WTC11 (cell line): ENCODE measurements at regions not wholly inside any gene's neighbourhood (a gene's known extent, or its start where the extent isn't known, plus 50 kb on each side); places are given as distances from the start of the nearest gene placed in this dataset.

Source experiments
- ATAC-seq: fragments of 200-7000 bp; cut with Tn5 transposase; 2 replicates; pipeline ENCODE4 v1.10.0; 2021; ENCODE audit warnings: mild to moderate bottlenecking, moderate library complexity
- CTCF ChIA-PET: fragments of 300-600 bp; sonication (Branson Sonifier 250); formaldehyde crosslinking; loops from one replicate; lab custom pipeline; 2021; ENCODE audit warnings: antibody characterized with exemption; lab: Charles Lee
- POLR2A ChIA-PET: fragments of 350-600 bp; sonication (Branson Sonifier 250); formaldehyde crosslinking; loops from one replicate; lab custom pipeline; 2021; ENCODE audit warnings: antibody characterized with exemption; lab: Charles Lee
- DNase-seq: peaks from one replicate; pipeline ENCODE4 v3.0.0; 2021; ENCODE audit warnings: low spot score
- H3K27ac Mint-ChIP-seq: 2 replicates; pipeline ENCODE4 v1.8.0; 2021; ENCODE audit warnings: mixed read lengths
- H3K27me3 Mint-ChIP-seq: 2 replicates; pipeline ENCODE4 v1.8.0; 2021; ENCODE audit warnings: low read depth, mild to moderate bottlenecking, moderate library complexity, mixed read lengths
- H3K36me3 Mint-ChIP-seq: 2 replicates; pipeline ENCODE4 v1.8.0; 2021; ENCODE audit warnings: mixed read lengths
- H3K4me1 Mint-ChIP-seq: 2 replicates; pipeline ENCODE4 v1.8.0; 2022; ENCODE audit warnings: mixed read lengths
- H3K4me3 Mint-ChIP-seq: 2 replicates; pipeline ENCODE4 v1.8.0; 2021; ENCODE audit warnings: mild to moderate bottlenecking, moderate library complexity, mixed read lengths
- H3K9me3 Mint-ChIP-seq: 2 replicates; pipeline ENCODE4 v1.8.0; 2021; ENCODE audit warnings: mixed read lengths
- AR ChIP-seq: fragments of 250-450 bp; sonication (Bioruptor Pico); IDR thresholded peaks from 2 replicates; pipeline ENCODE4 v1.9.0; 2021; ENCODE audit warnings: mild to moderate bottlenecking
- ATF3 ChIP-seq: sonication (generic); formaldehyde crosslinking; conservative IDR thresholded peaks from 2 replicates; pipeline ENCODE4 v1.8.1; 2022; ENCODE audit warnings: mild to moderate bottlenecking, missing genetic modification reagents
- CDX4 ChIP-seq: fragments of 250-450 bp; sonication (Bioruptor Pico); IDR thresholded peaks from 2 replicates; pipeline ENCODE4 v1.9.0; 2021; ENCODE audit warnings: moderate library complexity, mild to moderate bottlenecking, inconsistent platforms, borderline replicate concordance
- E2F5 ChIP-seq: sonication (generic); formaldehyde crosslinking; IDR thresholded peaks from 2 replicates; pipeline ENCODE4 v1.8.1; 2022; ENCODE audit warnings: mild to moderate bottlenecking, moderate library complexity, missing genetic modification reagents
- EMX1 ChIP-seq: fragments of 250-450 bp; sonication (Bioruptor Pico); IDR thresholded peaks from 2 replicates; pipeline ENCODE4 v1.8.0; 2021; ENCODE audit warnings: mild to moderate bottlenecking
- ETV6 ChIP-seq: sonication (generic); formaldehyde crosslinking; IDR thresholded peaks from 2 replicates; pipeline ENCODE4 v1.8.1; 2022; ENCODE audit warnings: mild to moderate bottlenecking, missing genetic modification reagents
- FOXK1 ChIP-seq: sonication (generic); formaldehyde crosslinking; IDR thresholded peaks from 2 replicates; pipeline ENCODE4 v1.8.0; 2022; ENCODE audit warnings: mild to moderate bottlenecking, moderate library complexity, missing genetic modification reagents
- GABPB1 ChIP-seq: sonication (generic); formaldehyde crosslinking; IDR thresholded peaks from 2 replicates; pipeline ENCODE4 v1.8.1; 2023; ENCODE audit warnings: mild to moderate bottlenecking, missing genetic modification reagents
- GTF2I ChIP-seq: fragments of 250-450 bp; sonication (Bioruptor Pico); conservative IDR thresholded peaks from 2 replicates; pipeline ENCODE4 v1.4.0; 2021; ENCODE audit warnings: mild to moderate bottlenecking
- IRF2 ChIP-seq: sonication (generic); formaldehyde crosslinking; IDR thresholded peaks from 2 replicates; pipeline ENCODE4 v1.8.0; 2022; ENCODE audit warnings: low read depth, missing genetic modification reagents, borderline replicate concordance
- MLX ChIP-seq: sonication (generic); formaldehyde crosslinking; IDR thresholded peaks from 2 replicates; pipeline ENCODE4 v1.8.1; 2023; ENCODE audit warnings: mild to moderate bottlenecking, missing genetic modification reagents, moderate library complexity
- MYBL2 ChIP-seq: sonication (generic); formaldehyde crosslinking; IDR thresholded peaks from 2 replicates; pipeline ENCODE4 v1.8.1; 2023; ENCODE audit warnings: mild to moderate bottlenecking, moderate library complexity, missing genetic modification reagents
- SMAD4 ChIP-seq: sonication (generic); formaldehyde crosslinking; IDR thresholded peaks from 2 replicates; pipeline ENCODE4 v1.8.0; 2022; ENCODE audit warnings: mild to moderate bottlenecking, missing genetic modification reagents
- SP1 ChIP-seq: sonication (generic); formaldehyde crosslinking; conservative IDR thresholded peaks from 2 replicates; pipeline ENCODE4 v1.8.1; 2022; ENCODE audit warnings: missing genetic modification reagents
- ZNF416 ChIP-seq: fragments of 250-450 bp; sonication (Bioruptor Pico); IDR thresholded peaks from 2 replicates; pipeline ENCODE4 v1.9.0; 2021; ENCODE audit warnings: mild to moderate bottlenecking, inconsistent platforms
- ZNF425 ChIP-seq: fragments of 250-450 bp; sonication (Bioruptor Pico); conservative IDR thresholded peaks from 2 replicates; pipeline ENCODE4 v1.9.0; 2021; ENCODE audit warnings: mild to moderate bottlenecking
- ZNF512 ChIP-seq: sonication (generic); formaldehyde crosslinking; IDR thresholded peaks from 2 replicates; pipeline ENCODE4 v1.8.1; 2022; ENCODE audit warnings: missing genetic modification reagents, borderline replicate concordance
- TF ChIP-seq, protein P1 (sequence below): sonication (generic); formaldehyde crosslinking; conservative IDR thresholded peaks from 2 replicates; pipeline ENCODE4 v1.8.1; 2023; ENCODE audit warnings: mild to moderate bottlenecking, low read depth, missing genetic modification reagents, moderate library complexity
- TF ChIP-seq, protein P2 (sequence below): sonication (generic); formaldehyde crosslinking; IDR thresholded peaks from 2 replicates; pipeline ENCODE4 v1.8.0; 2022; ENCODE audit warnings: mild to moderate bottlenecking, missing genetic modification reagents
- TF ChIP-seq, protein P3 (sequence below): sonication (generic); formaldehyde crosslinking; IDR thresholded peaks from 2 replicates; pipeline ENCODE4 v1.8.1; 2023; ENCODE audit warnings: mild to moderate bottlenecking, missing genetic modification reagents

GRCh38 chr16:61324044-61324443, 712.2 kb downstream of the CDH8 start:
- ATAC-seq (no peak), DNase-seq (no peak)
- no peak overlapping the region for H3K27ac Mint-ChIP-seq
- TF ChIP-seq CDX4 (CRISPR knock-in tag) (no peak), GTF2I (CRISPR knock-in tag) (no peak), ZNF512 (CRISPR knock-in tag) (no peak), MYBL2 (CRISPR knock-in tag) (no peak), ETV6 (CRISPR knock-in tag) (no peak), FOXK1 (CRISPR knock-in tag) (no peak), AR (CRISPR knock-in tag) (no peak), ZNF425 (no peak), EMX1 (no peak)
- TF ChIP-seq, protein P1, sequence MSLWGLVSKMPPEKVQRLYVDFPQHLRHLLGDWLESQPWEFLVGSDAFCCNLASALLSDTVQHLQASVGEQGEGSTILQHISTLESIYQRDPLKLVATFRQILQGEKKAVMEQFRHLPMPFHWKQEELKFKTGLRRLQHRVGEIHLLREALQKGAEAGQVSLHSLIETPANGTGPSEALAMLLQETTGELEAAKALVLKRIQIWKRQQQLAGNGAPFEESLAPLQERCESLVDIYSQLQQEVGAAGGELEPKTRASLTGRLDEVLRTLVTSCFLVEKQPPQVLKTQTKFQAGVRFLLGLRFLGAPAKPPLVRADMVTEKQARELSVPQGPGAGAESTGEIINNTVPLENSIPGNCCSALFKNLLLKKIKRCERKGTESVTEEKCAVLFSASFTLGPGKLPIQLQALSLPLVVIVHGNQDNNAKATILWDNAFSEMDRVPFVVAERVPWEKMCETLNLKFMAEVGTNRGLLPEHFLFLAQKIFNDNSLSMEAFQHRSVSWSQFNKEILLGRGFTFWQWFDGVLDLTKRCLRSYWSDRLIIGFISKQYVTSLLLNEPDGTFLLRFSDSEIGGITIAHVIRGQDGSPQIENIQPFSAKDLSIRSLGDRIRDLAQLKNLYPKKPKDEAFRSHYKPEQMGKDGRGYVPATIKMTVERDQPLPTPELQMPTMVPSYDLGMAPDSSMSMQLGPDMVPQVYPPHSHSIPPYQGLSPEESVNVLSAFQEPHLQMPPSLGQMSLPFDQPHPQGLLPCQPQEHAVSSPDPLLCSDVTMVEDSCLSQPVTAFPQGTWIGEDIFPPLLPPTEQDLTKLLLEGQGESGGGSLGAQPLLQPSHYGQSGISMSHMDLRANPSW: no peak
- TF ChIP-seq, protein P2, sequence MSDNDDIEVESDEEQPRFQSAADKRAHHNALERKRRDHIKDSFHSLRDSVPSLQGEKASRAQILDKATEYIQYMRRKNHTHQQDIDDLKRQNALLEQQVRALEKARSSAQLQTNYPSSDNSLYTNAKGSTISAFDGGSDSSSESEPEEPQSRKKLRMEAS: no peak
- H3K27me3 Mint-ChIP-seq: no peaks in the 10 kb centered on the region
- no peaks in the 10 kb centered on the region for H3K36me3 Mint-ChIP-seq
- POLR2A ChIA-PET: no interaction called here
- H3K4me3 Mint-ChIP-seq: no peak overlapping the region
- H3K9me3 Mint-ChIP-seq: peaks cover 3% of the 10 kb centered on the region; the same call in 1 of the 2 replicates
- H3K4me1 Mint-ChIP-seq: peaks cover 6% of the 10 kb centered on the region
- CTCF ChIA-PET: no interaction called here

DNA sequence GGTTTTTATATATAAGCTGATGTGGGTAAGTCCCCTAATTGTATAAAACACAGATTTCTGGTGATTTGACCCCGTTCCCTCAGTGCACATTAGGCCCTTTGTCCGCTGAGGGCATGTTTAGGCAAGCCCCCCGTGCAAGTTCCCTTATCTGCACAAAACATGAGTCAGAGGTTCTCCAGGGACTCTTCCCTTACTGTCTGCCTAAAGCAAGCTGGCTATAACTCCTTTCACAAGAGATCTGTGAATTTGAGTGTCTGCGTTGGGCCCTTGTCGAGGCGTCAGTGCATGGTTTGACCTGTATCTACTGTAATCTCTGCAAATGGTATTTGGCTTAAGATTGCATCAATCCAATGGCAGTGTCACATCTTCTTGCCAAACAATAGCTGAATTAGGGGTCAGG, 712.8 kb downstream of the CDH8 start:
- CTCF ChIA-PET: no interaction called here
- no peak for TF ChIP-seq MLX (CRISPR knock-in tag)
- no peak for TF ChIP-seq SMAD4 (CRISPR knock-in tag)
- TF ChIP-seq, protein P3, sequence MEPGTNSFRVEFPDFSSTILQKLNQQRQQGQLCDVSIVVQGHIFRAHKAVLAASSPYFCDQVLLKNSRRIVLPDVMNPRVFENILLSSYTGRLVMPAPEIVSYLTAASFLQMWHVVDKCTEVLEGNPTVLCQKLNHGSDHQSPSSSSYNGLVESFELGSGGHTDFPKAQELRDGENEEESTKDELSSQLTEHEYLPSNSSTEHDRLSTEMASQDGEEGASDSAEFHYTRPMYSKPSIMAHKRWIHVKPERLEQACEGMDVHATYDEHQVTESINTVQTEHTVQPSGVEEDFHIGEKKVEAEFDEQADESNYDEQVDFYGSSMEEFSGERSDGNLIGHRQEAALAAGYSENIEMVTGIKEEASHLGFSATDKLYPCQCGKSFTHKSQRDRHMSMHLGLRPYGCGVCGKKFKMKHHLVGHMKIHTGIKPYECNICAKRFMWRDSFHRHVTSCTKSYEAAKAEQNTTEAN: no peak
- no peak for TF ChIP-seq SP1 (CRISPR knock-in tag)
- no peak for TF ChIP-seq ATF3 (CRISPR knock-in tag)
- TF ChIP-seq IRF2 (CRISPR knock-in tag): no peak
- TF ChIP-seq ZNF416 (CRISPR knock-in tag): no peak
- no peak for TF ChIP-seq GABPB1 (CRISPR knock-in tag)
- no peak for TF ChIP-seq E2F5 (CRISPR knock-in tag)

More for the DNA sequence above, 712.8 kb downstream of the CDH8 start:
- no peak overlapping the region for H3K27ac Mint-ChIP-seq
- peaks cover 6% of the 10 kb centered on the region for H3K4me1 Mint-ChIP-seq
- H3K4me3 Mint-ChIP-seq: no peak overlapping the region
- no peak for ATAC-seq
- no peak for DNase-seq
- POLR2A ChIA-PET: no interaction called here
- no peaks in the 10 kb centered on the region for H3K36me3 Mint-ChIP-seq
- no peaks in the 10 kb centered on the region for H3K27me3 Mint-ChIP-seq
- peaks cover 6% of the 10 kb centered on the region for H3K9me3 Mint-ChIP-seq
